Erythroblast (primary cell): ENCODE measurements at regions not wholly inside any gene's neighbourhood (a gene's known extent, or its start where the extent isn't known, plus 50 kb on each side); places are given as distances from the start of the nearest gene placed in this dataset.

Source experiments
- GATA1 ChIP-seq: IDR thresholded peaks from 2 replicates; pipeline ENCODE4 v1.6.1; 2011; ENCODE audit warnings: low read depth, mild to moderate bottlenecking, control low read depth, low read length, moderate library complexity
- POLR2A ChIP-seq: IDR thresholded peaks from 2 replicates; pipeline ENCODE4 v1.6.1; 2011; ENCODE audit warnings: mild to moderate bottlenecking, low read length

GRCh38 chr2:16005816-16006536 is 65.6 kb downstream of the MYCN start:
- TF ChIP-seq POLR2A: no peak
- no peak for TF ChIP-seq GATA1
